A204.1 (cell line): ENCODE measurements at regions not wholly inside any gene's neighbourhood (a gene's known extent, or its start where the extent isn't known, plus 50 kb on each side); places are given as distances from the start of the nearest gene placed in this dataset.

Experiments
- FAIRE-seq: peaks from 2 replicates; lab custom pipeline; 2012; peaks lifted over from hg19 to GRCh38; lab: Jason Lieb, UNC

DNA sequence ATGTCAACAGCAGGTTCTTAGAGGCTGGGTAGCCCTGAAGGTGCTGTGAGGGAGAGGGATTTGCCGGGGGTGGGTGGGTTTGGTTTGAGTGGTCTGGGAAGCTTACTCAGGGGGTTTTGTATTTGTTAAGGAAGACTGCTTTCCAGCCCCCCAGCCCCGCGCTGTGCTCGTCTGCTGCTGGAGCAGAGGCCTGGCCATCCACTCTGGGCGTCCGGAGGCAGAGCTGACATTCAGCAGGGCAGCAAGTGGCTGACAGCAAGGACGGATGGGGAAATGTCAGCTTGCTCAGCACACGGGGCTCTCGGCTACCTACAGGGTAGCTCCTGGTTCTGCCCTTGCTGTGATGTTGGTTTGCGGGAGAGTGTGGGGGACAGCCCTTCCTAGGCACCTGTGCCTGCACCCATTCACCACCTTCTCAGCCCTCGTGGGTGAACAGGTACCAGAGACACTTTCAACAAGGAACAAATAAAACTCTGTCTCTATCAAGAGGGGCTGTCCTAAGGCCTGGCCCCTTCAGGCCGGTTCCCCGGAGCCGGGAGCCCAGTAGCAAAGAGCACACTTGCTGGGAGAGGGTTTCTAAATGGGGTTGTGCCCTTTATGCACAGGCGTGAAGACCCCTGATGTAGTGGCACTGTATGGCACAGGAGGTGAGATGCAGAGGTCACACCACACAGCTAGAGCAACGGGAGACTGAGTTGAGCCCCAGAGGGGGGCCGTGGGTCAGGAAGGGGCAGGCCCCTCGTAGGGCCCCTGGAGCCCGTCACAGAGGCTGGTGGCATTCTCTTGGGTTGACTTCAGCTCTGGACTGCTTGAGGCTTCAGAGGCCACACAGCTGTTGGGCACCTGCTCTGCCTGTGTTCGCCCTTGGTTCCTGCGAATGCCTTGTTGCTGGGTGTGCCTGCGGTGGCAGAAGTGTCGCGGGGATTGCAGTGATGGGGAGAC is 72.2 kb upstream of the SHH start:
- no peak for FAIRE-seq

DNA sequence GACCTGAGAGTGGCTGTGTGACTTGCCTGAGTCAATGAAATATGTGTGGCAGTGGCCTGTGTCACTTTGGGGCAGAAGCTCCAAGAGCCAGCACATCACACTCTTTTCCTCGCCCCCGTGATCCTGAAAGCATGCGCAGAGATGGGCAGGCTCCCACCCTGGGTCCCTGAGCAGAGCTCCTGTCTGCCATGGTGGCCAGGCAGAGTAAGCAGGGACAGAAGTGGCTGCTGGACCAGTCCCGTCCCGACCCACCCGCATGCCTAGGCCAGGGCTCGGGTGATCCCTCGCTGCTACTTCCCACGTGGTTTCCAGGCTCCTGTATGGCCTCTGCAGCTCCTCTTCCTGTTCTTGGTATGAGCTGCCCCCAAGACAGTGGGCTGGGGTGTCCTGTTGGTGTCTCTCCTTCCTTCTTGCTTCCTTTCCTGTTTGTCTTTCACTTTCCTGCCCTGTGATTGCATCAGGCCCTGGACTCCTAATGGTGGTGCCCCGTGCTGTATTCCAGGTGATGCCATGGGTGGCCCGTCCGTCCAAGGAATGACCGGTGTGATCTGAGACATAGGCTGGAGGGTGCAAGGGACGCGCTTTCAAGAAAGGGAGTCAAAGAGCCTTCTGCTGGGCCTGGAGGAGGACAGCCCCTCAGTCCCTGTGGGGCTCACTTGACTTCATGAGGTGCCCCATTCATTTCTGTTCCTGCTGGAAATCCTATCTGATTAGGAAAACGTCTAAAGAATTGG is 71.4 kb upstream of the SHH start:
- FAIRE-seq: no peak

DNA sequence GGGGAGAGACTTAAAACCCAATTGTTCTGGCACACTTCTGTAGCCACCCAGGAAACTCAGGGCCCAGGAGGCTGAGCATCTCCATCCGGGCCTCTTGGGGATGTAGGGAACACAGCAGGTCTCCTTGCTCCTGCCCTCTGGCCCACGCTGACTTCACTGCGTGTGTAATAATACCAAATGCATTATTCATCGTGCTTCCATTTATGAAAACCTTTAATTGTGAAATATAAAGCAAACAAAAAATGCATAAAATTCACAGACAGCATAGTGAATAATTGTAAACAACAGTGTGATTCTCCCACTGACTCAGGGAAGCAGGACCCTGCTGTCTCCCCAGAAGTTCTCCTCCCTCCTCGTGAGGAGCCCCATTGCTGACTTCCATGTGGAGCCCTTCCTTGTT is 70.3 kb upstream of the SHH start:
- FAIRE-seq: no peak

DNA sequence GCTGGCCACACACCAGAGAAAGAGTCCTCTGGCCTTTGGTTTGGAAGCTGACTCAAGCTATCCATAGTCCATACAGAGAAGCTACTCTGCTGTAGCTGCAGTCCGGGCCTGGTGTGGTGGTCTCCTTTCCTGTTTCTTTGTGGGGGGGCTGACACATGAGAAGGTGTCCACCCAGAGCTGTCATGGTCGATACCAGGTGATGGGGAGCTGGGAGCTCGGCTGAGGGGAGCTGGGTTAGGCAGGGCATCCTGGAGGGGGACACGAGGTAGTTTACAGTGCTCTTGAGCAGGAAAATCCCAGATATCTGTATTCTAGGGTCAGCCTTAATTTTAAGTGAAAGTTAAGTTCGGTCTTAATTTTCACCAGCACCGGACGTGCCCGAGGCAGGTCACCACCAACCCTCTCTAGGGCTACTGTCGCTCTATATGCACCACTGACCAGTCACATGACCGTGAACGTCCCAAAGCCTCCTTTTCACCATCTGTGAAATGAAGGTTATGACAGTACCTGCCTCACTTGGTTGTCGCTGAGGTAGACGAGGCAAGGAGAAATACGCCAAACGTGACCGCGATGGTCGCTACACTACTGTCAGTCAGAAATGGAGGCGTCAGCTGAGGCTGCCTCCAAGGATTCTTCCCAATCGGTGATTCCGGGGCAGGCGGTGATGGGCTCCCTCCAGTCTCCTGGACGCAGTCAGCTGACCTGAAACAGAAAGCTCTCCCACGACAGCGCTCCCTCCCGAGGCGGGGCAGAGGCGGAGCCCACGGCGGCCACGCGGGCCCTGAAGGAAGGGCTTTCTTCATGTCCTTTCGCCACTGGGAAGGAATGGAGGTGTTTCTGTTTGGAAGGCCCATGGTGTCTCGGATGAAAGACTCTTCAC is 69.4 kb upstream of the SHH start:
- no peak for FAIRE-seq

DNA sequence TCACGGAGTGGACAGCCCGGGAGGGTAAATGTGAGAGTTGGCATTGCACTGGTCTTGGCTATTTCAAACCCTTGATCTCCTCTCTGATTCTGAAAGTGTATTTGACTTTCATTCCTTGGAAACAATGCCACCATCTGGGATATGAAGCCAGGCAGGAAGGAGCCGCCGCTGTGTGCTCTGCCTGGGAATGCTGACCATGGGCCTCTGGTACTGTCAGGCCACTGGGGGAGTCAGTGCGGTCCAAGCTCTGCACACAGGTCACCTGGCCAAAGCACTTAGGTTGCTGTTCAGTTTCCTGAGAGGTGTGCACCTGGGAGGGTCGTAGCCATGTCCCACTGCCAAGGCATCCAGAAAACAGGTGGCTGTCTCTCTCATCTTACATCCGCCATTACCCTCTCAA is 68.5 kb upstream of the SHH start:
- FAIRE-seq: no peak

DNA sequence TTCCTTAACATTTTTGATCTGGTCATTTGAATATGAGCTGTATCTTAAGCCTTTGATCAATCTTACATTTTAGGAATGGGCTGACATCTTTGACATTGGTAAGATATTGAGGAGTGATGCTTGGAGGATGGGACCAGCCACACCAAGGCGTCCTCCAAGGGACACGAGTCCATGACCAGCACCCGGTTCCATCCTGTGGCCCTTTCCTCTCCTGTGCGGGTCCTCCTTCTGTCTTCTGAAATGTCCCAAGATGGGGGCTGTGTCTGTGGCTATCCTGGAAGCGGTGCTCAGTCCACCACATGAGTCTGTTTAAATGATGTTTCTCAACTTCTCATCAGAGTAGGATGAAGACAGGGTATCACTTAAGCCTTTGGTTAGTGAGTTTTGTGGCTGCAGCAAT is 67.3 kb upstream of the SHH start:
- no peak for FAIRE-seq

DNA sequence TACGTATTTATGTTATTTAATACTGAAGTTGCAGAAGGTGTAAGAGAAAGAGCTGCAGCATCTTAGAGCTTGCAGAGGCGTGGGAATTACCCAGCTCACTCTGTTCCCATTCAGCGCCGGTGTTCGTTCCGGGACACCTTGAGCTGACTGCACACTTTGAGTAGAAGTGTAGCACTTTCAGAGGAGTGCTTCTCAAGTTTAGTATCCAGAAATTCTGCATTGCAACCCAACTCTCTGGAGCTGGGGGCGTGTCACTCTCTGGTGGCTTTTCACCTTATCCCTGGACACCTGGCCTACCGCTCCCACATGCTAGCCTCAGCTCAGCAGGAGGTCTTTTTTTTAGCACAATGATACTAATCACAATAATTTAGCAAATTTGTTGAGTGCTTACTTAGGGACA is 66.4 kb upstream of the SHH start:
- no peak for FAIRE-seq

DNA sequence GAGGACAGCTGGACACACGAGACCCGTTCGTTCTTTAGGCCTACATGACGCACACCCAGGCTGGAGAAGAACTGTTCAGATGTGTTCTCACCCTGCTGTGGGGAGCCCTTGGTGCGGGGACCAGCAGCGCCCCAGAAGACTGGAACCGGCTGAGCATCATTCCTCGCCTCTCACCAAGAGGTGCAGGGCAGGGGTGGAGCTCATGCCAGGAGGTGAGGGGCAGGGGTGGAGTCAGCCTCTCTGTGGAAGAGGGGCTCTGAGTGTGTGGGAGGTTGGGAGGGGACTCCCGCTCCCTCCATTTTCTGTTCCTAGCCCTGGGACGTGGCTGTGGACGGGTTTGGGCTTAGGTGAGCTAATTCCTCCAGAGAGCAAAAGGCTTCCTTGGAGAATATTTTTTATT is 66.0 kb upstream of the SHH start:
- FAIRE-seq: no peak

DNA sequence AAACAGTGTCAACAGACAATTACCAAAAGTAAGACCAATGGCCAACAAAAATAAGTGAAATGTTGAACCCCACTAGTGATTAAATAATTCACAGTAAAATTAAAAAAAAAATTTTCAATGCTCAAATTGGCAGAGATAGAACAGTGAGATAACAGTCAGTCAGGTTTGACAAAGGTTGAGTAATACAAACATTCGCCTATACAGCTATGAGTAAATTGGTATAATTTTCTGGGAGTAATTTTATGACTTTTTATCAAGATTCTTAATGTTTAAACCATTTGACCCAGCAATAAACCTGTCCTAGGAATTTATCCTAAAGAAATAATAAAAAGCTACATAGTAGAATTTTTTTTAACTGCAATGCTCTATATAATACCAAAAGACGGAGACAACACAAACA is 64.9 kb upstream of the SHH start:
- no peak for FAIRE-seq

DNA sequence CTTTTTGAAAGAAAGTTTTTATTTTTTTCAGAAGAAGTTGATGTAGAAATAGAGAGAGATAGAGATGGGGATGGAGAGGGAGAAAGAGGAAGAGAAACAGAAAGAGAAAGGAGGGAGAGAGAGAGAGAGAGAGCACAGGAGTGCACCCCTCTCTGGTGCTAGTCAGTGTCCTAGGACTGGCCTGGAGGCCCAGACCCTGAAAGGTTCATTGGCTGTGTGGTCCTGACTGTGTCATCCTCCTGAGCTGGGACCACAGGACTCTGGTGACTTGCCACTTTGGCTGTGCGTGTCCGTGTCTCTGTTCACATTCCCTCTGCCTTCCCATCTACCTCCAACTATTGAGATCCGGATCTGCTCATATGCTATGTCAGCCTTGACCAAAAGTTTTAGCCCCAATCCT is 62.1 kb upstream of the SHH start:
- FAIRE-seq: no peak

DNA sequence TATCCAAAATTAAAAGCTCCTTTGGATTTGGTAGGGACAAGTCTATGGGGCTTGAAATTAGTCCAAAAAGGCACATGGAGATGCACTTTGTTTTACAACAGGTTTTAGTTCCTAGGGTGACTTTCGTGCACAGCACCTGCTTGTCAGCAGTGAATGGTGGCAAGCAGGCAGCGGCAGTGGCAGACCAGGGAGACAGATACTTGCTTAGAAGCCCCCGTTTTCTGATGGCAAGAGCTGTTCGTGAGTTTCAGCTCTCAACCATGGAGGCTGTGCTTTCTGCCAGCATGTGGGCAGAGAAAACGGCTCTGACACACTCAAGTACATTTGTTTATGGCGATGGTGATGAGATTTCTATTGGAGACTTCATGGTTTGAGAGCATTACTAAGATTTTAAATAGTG is 61.7 kb upstream of the SHH start:
- FAIRE-seq: no peak

DNA sequence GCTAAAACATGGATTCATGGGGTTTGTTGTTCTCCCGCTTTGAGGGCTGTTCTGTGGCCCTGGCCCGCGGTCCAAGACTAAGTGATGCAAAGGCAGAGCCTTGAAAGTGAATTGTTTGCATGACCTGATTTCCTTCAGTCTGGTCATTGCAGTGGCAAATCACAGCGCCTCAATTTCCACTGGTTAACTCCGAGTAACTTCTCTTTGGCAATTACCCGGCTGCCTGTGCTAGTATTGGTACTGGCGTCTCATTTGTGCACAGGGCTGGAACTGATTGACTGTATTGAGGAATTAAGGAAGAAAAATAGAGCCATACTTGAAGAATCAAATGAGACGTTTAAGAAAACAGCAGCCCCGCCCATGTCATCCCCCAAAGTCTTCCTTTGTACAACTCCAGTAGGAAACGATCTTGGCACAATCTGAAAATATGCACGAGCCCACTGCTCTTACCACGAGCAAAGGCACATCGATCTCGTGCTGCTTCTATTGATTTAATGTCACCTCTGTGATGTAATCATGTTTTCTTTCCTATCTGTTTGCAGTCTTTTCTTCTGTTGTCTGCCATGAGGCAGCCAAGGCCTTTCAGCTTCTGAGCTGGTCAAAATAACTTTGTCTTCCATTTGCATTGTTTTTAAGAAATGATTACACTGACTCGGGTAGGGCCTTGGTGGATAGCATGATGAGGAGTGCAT is 60.6 kb upstream of the SHH start:
- FAIRE-seq: no peak

DNA sequence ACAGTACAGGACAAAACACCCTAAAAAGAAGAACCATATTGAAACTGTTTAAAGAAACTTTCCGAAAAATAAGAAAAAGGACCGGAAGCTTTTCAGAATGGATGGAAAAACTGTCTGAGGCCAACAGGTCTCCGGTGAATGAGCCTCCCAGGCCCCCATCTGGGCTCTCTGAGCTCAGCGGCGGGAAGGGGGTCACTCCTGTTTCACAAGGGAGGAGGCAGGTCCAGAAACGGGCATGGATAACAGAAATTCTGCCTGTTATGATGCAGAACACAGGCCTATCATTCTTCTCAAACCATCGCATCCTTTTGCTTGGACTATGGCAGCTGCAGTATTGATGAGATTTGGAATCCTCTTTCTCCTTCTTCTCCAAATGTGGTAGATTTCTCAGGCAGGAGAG is 58.9 kb upstream of the SHH start:
- no peak for FAIRE-seq

DNA sequence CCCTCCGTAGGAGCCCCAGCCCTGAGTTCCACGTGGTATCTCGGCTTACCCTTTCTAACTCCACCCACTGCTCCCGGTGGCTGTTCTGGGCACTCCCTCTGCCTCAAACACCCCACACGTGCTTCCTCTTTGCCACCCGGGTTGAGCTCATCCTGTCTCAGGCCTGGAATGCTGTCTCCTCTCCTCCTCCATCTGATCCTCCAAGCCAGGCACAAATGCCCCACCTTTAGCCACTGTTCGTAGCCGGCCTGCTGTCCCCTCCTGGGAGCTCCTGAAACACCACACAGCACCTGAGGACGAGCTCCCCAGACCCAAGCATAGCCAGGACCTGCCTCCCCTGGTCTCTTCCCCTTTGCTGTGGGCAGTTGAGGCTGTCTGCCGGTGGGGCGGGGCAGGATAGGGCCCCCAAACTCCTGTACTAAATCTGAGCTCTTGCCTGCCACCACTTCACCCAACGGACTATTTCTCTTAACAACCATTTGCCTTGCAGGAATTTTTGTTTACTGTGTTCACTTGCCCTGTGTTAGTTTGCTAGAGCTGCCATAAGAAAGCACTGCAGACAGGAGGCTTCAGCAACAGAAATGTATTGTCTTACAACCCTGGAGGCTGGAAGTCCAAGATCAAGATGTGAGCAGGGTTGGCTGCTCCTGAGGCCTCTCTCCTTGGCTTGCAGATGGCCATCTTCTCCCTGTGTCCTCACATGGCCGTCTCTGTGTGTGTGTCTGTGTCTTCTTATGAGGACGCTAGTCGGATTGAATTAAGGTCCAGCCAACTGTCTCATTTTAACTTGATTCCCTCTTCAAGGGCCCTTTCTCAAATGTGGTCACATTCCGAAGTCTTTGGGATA is 58.3 kb upstream of the SHH start:
- FAIRE-seq: no peak

DNA sequence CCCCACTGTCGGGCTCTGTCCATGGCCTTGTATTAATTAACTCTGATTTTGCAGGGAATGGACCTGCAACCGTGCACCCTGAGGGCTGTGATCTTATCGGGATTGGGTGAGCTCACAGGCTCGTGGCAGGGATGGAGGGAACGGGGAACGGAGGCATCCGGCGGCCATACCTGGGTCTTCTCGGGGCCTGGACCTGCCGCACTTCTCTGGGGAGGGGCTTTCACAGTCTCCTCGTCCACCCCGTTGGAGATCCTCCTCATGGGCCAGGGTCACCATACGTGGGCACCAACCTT is 57.5 kb upstream of the SHH start:
- FAIRE-seq: no peak

DNA sequence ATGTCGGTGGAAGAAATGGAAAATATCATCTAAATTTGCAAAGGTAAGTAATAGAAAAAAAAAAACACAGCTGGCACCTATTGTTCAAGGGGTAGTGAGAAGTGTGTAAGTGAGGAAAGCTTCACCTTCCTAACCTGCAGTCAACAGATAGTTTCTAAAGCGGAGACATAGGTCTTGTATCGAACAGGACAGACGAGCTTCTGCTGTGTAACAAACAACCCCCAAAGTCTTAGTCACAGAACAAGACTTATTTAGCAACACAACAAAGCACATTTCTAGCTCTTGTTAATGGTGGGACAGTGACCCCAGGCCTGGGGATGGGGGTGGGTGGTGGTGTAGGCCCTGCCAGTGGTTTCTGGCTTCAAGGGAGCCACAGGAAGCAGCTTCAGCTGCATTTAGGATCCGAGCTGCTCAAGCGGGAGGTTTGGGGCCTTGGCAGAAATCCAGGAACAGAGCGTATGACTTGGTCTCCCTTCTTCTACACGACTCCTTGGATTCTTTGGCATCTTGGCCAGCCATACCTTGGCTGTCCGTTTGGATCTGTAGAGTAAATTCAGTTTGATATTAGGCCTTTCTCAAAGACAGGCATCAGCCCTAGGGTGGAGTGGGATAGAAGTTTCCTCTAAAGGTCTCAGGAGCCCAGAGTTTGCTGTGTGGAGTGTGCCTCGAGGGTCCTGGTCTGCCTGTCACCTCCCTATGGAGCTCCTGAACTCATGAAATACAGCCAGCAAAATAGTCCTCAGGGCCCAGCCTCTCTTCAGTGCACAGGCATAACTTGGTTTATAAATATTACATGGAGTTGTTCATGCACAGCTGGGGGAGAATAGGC is 56.9 kb upstream of the SHH start:
- no peak for FAIRE-seq

DNA sequence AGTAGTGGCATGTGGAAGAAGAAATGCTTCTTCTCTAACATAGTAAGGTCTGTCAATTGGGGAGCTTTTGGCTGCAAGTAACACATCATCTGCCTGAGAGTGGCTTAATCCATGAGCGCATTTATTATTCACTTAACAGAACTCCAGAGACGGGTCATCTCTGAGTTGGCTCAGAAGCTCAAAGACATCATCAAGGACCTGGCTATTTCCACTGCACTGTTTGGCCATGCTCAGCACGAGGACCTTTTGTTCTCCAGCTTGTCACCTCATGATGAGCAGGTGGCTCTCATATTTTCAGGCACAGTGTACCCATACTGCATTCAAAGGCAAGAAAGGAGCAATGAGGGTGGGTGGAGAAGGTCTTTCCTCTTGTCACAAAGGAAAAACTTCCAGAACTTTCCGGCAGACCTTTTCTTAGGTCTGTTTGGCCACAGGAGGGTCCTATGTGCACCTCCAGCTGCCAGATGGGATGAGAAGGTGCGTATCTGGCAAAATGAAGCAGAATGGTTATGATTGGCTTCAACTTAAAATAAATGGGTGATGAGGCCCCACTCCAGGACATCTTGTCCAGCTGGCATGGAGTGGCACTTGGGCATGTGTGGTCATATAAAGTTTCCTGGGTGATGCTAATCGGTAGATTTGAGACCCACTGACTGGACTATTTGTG is 55.6 kb upstream of the SHH start:
- no peak for FAIRE-seq

DNA sequence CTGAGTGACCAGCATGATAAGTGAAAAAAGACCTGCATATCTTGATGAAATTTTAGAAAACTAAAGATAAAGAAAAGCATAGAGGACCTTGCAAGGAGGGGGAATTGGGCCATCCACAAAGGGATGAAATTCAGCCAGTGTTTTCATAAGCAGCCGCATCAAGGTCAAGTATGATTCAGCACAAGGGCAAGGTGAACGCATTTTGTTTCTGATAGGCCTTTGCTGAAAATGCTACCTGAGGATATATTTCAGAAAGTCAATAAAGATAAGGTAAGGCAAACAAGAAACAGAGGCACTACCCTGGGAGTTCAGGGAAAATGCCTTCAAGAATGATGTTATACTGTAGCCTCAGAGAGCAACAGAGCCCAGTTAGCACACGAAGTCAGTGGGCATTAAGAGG is 55.0 kb upstream of the SHH start:
- no peak for FAIRE-seq

DNA sequence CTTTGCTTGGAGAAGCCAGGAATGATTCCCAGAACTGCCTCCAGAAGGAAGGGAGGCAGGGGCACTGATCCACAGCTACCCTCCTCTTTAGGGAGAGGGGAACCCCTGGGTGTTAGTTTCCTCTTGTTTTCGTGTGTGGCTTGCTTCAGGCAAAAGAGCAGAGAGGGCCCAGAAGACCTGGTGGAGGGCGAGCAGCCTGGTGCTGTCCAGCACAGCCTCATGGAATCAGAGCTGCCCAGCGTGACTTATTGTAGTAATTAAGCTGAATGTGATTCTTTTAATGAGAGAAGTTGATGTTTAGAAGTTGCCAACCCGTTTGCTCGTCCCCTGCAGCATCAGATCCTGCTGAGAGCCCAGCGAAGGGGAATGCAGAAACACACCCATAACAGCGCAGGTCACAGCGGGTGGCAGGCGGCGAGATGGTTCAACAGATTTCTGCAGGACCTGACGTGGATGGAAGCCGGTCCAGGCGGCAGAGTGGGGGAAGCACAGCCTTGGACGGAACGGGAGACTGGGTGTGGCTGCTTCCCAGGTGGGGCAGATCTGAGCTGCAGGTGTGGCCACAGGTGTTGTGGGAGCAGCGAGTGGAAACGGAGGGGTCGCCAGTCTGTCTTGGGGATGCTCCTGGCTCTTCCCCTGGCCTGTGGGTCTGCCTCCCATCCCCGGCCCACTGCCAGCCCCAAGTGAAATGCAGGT is 53.7 kb upstream of the SHH start:
- FAIRE-seq: no peak
